Stimulated activated effector memory CD8-positive, alpha-beta T cell treated with anti-CD3 and anti-CD28 coated beads, Interleukin-12 subunit alpha, Interleukin-12 subunit beta, amount 100 ng/mL, for 72 hours (primary cell): ENCODE measurements at regions not wholly inside any gene's neighbourhood (a gene's known extent, or its start where the extent isn't known, plus 50 kb on each side); places are given as distances from the start of the nearest gene placed in this dataset.

ENCODE experiments used
- ATAC-seq: fragments of 150-1000 bp; cut with Tn5 transposase; 2 replicates; pipeline ENCODE4 v1.10.0; 2021
- DNase-seq, 2 donors: peaks; one replicate each; pipeline ENCODE4 v3.0.0; 2021 to 2022; ENCODE audit warnings: low spot score in 2 of 2
- H3K27ac Mint-ChIP-seq: one replicate; pipeline ENCODE4 v1.8.0; 2022; ENCODE audit warnings: mild to moderate bottlenecking, mixed read lengths
- H3K36me3 Mint-ChIP-seq: one replicate; pipeline ENCODE4 v1.8.0; 2022; ENCODE audit warnings: mild to moderate bottlenecking, mixed read lengths
- H3K4me1 Mint-ChIP-seq: one replicate; pipeline ENCODE4 v1.8.0; 2022; ENCODE audit warnings: mixed read lengths
- H3K4me3 Mint-ChIP-seq: one replicate; pipeline ENCODE4 v1.8.0; 2022; ENCODE audit warnings: mild to moderate bottlenecking, mixed read lengths
- H3K9me3 Mint-ChIP-seq: one replicate; pipeline ENCODE4 v1.8.0; 2022; ENCODE audit warnings: mixed read lengths

GRCh38 chr22:34992672-34993071, 73.3 kb upstream of the ISX start:
- ATAC-seq (no peak), DNase-seq (no peak)
- no peak overlapping the region for H3K27ac Mint-ChIP-seq
- H3K36me3 Mint-ChIP-seq, result no peaks in the 10 kb centered on the region
- H3K4me1 Mint-ChIP-seq, result no peaks in the 10 kb centered on the region
- H3K9me3 Mint-ChIP-seq, result peaks cover 9% of the 10 kb centered on the region
- H3K4me3 Mint-ChIP-seq, result no peak overlapping the region

- no peaks in the 10 kb centered on the region for H3K4me1 Mint-ChIP-seq
- H3K4me3 Mint-ChIP-seq, result no peak overlapping the region
- H3K27ac Mint-ChIP-seq, result no peak overlapping the region
- ATAC-seq (no peak), DNase-seq (no peak)
- peaks cover 3% of the 10 kb centered on the region for H3K9me3 Mint-ChIP-seq
- H3K36me3 Mint-ChIP-seq, result no peaks in the 10 kb centered on the region
These were observed 72.4 kb upstream of the ISX start for GRCh38 chr22:34993548-34993947.

GRCh38 chr22:34997633-34998299, 68.2 kb upstream of the ISX start:
- no peak overlapping the region for H3K4me3 Mint-ChIP-seq
- no peaks in the 10 kb centered on the region for H3K9me3 Mint-ChIP-seq
- ATAC-seq (no peak), DNase-seq (no peak)
- H3K27ac Mint-ChIP-seq, result no peak overlapping the region
- H3K36me3 Mint-ChIP-seq, result no peaks in the 10 kb centered on the region
- no peaks in the 10 kb centered on the region for H3K4me1 Mint-ChIP-seq

GRCh38 chr22:34998921-34999320, 67.0 kb upstream of the ISX start:
- DNase-seq (no peak), ATAC-seq (no peak)
- no peak overlapping the region for H3K4me3 Mint-ChIP-seq
- H3K36me3 Mint-ChIP-seq, result no peaks in the 10 kb centered on the region
- no peaks in the 10 kb centered on the region for H3K4me1 Mint-ChIP-seq
- H3K9me3 Mint-ChIP-seq, result no peaks in the 10 kb centered on the region
- no peak overlapping the region for H3K27ac Mint-ChIP-seq

- no peaks in the 10 kb centered on the region for H3K4me1 Mint-ChIP-seq
- no peaks in the 10 kb centered on the region for H3K9me3 Mint-ChIP-seq
- H3K36me3 Mint-ChIP-seq, result no peaks in the 10 kb centered on the region
- no peak overlapping the region for H3K4me3 Mint-ChIP-seq
- H3K27ac Mint-ChIP-seq, result no peak overlapping the region
- ATAC-seq, result no peak
- no peak for DNase-seq
These were observed 57.7 kb upstream of the ISX start for GRCh38 chr22:35008213-35008612.

GRCh38 chr22:35010543-35010942, 55.4 kb upstream of the ISX start:
- DNase-seq (no peak), ATAC-seq (no peak)
- H3K4me1 Mint-ChIP-seq, result no peaks in the 10 kb centered on the region
- no peaks in the 10 kb centered on the region for H3K36me3 Mint-ChIP-seq
- H3K9me3 Mint-ChIP-seq, result no peaks in the 10 kb centered on the region
- no peak overlapping the region for H3K4me3 Mint-ChIP-seq
- H3K27ac Mint-ChIP-seq, result no peak overlapping the region

- H3K4me3 Mint-ChIP-seq, result no peak overlapping the region
- DNase-seq, result no peak
- H3K9me3 Mint-ChIP-seq, result no peaks in the 10 kb centered on the region
- no peaks in the 10 kb centered on the region for H3K36me3 Mint-ChIP-seq
- no peaks in the 10 kb centered on the region for H3K4me1 Mint-ChIP-seq
- no peak for ATAC-seq
- H3K27ac Mint-ChIP-seq, result no peak overlapping the region
These were observed 51.1 kb upstream of the ISX start for GRCh38 chr22:35014812-35015211.
